Ascending aorta (tissue), 2 donors: ENCODE measurements at regions not wholly inside any gene's neighbourhood (a gene's known extent, or its start where the extent isn't known, plus 50 kb on each side); places are given as distances from the start of the nearest gene placed in this dataset.

Experiments used
- DNase-seq, 2 donors: peaks; one replicate each; pipeline ENCODE4 v3.0.0-alpha.2; 2019; ENCODE audit warnings: low spot score in 2 of 2
- H3K27ac ChIP-seq, 2 donors: fragments of 200-600 bp; sonication (generic); one replicate each; pipeline ENCODE4 v1.5.1; 2016 to 2017; ENCODE audit warnings: mild to moderate bottlenecking in 1 of 2
- H3K27me3 ChIP-seq: fragments of 200-600 bp; sonication (generic); one replicate; pipeline ENCODE4 v1.5.1; 2017
- H3K36me3 ChIP-seq, 2 donors: fragments of 200-600 bp; sonication (generic); one replicate each; pipeline ENCODE4 v1.5.1; 2016
- H3K4me1 ChIP-seq, 2 donors: fragments of 200-600 bp; sonication (generic); one replicate each; pipeline ENCODE4 v1.5.1; 2016 to 2017; ENCODE audit warnings: mild to moderate bottlenecking in 1 of 2
- H3K4me3 ChIP-seq, 2 donors: fragments of 200-600 bp; sonication (generic); one replicate each; pipeline ENCODE4 v1.5.1; 2016 to 2017; ENCODE audit warnings: mild to moderate bottlenecking in 1 of 2
- H3K9me3 ChIP-seq, 2 donors: fragments of 200-600 bp; sonication (generic); one replicate each; pipeline ENCODE4 v1.5.1; 2016
- CTCF ChIP-seq, 3 experiments: fragments of 200-600 bp in 2 of 3; fragments of 450-650 bp in 1 of 3; sonication (generic) in 2 of 3; IDR thresholded peaks; one replicate each; pipeline ENCODE4 v1.5.1; 2016 to 2019; ENCODE audit warnings: antibody characterized with exemption in 3 of 3, mild to moderate bottlenecking in 1 of 3, moderate library complexity in 1 of 3
- intact Hi-C: fragments of 100-400 bp; cut with DNase I; formaldehyde crosslinking; loops from one replicate; pipeline ENCODE4 v1.15.1; 2023

- Histone ChIP-seq H3K4me1 (no peaks in the 10 kb centered on the region), H3K4me3 (no peak overlapping the region), H3K27ac (no peak overlapping the region), H3K9me3 (no peaks in the 10 kb centered on the region), H3K27me3 (no peaks in the 10 kb centered on the region), H3K36me3 (no peaks in the 10 kb centered on the region)
- no peak for DNase-seq
- TF ChIP-seq CTCF (IDR thresholded peaks at IDR 0.05) = no peak
- intact Hi-C loops = no loop called here
Observed at GRCh38 chr9:107178293-107178692, 104.8 kb upstream of the RAD23B start.

- no peaks in the 10 kb centered on the region for H3K4me1 ChIP-seq
- H3K36me3 ChIP-seq = no peaks in the 10 kb centered on the region
- intact Hi-C loops = no loop called here
- H3K9me3 ChIP-seq = no peaks in the 10 kb centered on the region
- H3K4me3 ChIP-seq = no peak overlapping the region
- TF ChIP-seq CTCF (IDR thresholded peaks at IDR 0.05) = no peak
- no peak overlapping the region for H3K27ac ChIP-seq
- no peak for DNase-seq
- H3K27me3 ChIP-seq = no peaks in the 10 kb centered on the region
Observed at GRCh38 chr9:107180206-107180605, 102.9 kb upstream of the RAD23B start.

GRCh38 chr9:107183176-107183575, 99.9 kb upstream of the RAD23B start:
- no peaks in the 10 kb centered on the region for H3K4me1 ChIP-seq
- H3K4me3 ChIP-seq = no peak overlapping the region
- no peak for DNase-seq
- intact Hi-C loops = no loop called here
- no peak for TF ChIP-seq CTCF (IDR thresholded peaks at IDR 0.05)
- no peak overlapping the region for H3K27ac ChIP-seq
- no peaks in the 10 kb centered on the region for H3K36me3 ChIP-seq
- no peaks in the 10 kb centered on the region for H3K9me3 ChIP-seq
- no peaks in the 10 kb centered on the region for H3K27me3 ChIP-seq

GRCh38 chr9:107188376-107188775, 94.7 kb upstream of the RAD23B start:
- H3K36me3 ChIP-seq = no peaks in the 10 kb centered on the region
- H3K27ac ChIP-seq = no peak overlapping the region
- no peak for TF ChIP-seq CTCF (IDR thresholded peaks at IDR 0.05)
- no peak for DNase-seq
- no peaks in the 10 kb centered on the region for H3K9me3 ChIP-seq
- intact Hi-C loops = no loop called here
- no peaks in the 10 kb centered on the region for H3K4me1 ChIP-seq
- H3K27me3 ChIP-seq = no peaks in the 10 kb centered on the region
- H3K4me3 ChIP-seq = no peak overlapping the region

GRCh38 chr9:107190061-107190935, 92.8 kb upstream of the RAD23B start:
- DNase-seq = no peak
- no peak overlapping the region for H3K27ac ChIP-seq
- H3K4me1 ChIP-seq = no peaks in the 10 kb centered on the region
- no peaks in the 10 kb centered on the region for H3K36me3 ChIP-seq
- no peaks in the 10 kb centered on the region for H3K9me3 ChIP-seq
- intact Hi-C loops = no loop called here
- no peaks in the 10 kb centered on the region for H3K27me3 ChIP-seq
- TF ChIP-seq CTCF (IDR thresholded peaks at IDR 0.05) = no peak
- H3K4me3 ChIP-seq = no peak overlapping the region
